HEK293T (cell line): ENCODE measurements at regions not wholly inside any gene's neighbourhood (a gene's known extent, or its start where the extent isn't known, plus 50 kb on each side); places are given as distances from the start of the nearest gene placed in this dataset.

Experiments
- BHLHE40 ChIP-seq: fragments of 450-650 bp; IDR thresholded peaks from 2 replicates; pipeline ENCODE4 v1.6.1; 2016; ENCODE audit warnings: mild to moderate bottlenecking, moderate library complexity, borderline replicate concordance
- ELF4 ChIP-seq: fragments of 450-650 bp; IDR thresholded peaks from 2 replicates; pipeline ENCODE4 v1.6.1; 2017; ENCODE audit warnings: antibody characterized with exemption
- FOXA1 ChIP-seq: fragments of 450-650 bp; IDR thresholded peaks from 2 replicates; pipeline ENCODE4 v1.6.1; 2016; ENCODE audit warnings: mild to moderate bottlenecking
- FOXK2 ChIP-seq: fragments of 450-650 bp; IDR thresholded peaks from 2 replicates; pipeline ENCODE4 v1.6.1; 2016; ENCODE audit warnings: mild to moderate bottlenecking
- LEF1 ChIP-seq: fragments of 450-650 bp; IDR thresholded peaks from 2 replicates; pipeline ENCODE4 v1.6.1; 2017; ENCODE audit warnings: mild to moderate bottlenecking, borderline replicate concordance
- SP1 ChIP-seq: fragments of 450-650 bp; IDR thresholded peaks from 2 replicates; pipeline ENCODE4 v1.6.1; 2017
- TARDBP ChIP-seq: fragments of 450-650 bp; IDR thresholded peaks from 2 replicates; pipeline ENCODE4 v1.6.1; 2016
- ZNF384 ChIP-seq: fragments of 450-650 bp; IDR thresholded peaks from 2 replicates; pipeline ENCODE4 v1.6.1; 2016
- TF ChIP-seq, protein P1 (sequence below): fragments of 450-650 bp; IDR thresholded peaks from 2 replicates; pipeline ENCODE4 v1.6.1; 2016

DNA sequence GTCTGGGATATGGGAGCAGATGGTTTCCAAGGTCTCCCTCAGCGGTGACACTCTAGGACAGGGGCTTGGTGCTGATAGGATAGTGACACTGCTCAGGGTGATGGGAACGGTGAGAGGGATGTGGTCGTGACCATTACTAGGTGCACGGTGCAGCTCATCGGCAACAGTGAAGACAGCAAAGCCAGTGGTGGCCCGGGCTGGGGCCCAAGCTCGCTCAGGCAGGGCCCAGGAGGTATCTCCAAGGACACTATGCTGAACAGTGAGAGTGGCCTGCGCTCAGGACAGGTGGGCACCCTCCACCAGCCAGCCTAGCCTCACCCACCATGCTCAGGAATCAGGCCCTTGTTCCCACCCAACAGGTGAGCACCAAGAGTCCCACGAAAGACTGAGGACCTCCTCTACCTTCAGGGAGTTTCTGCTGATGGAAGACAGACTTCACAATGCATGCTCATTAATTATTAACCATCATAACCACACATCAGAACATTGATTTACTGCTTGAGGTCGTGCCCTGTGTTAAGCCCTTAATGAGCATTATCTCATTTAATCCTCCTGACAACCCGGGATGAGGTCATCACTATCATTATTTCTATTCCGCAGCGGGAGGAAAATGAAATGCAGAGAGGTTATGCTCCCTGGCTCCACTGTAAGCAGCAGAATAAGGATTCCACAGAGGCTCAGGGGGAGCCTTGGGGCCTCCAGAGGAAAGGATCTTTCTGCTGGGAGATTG lies 269.4 kb downstream of the UACA start:
- TF ChIP-seq FOXK2 (no peak), SP1 (no peak), ZNF384 (no peak), TARDBP (no peak), FOXA1 (no peak), ELF4 (no peak), BHLHE40 (no peak), LEF1 (no peak)
- TF ChIP-seq, protein P1, sequence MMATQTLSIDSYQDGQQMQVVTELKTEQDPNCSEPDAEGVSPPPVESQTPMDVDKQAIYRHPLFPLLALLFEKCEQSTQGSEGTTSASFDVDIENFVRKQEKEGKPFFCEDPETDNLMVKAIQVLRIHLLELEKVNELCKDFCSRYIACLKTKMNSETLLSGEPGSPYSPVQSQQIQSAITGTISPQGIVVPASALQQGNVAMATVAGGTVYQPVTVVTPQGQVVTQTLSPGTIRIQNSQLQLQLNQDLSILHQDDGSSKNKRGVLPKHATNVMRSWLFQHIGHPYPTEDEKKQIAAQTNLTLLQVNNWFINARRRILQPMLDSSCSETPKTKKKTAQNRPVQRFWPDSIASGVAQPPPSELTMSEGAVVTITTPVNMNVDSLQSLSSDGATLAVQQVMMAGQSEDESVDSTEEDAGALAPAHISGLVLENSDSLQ: peak; percentile 74
